GM12878 (cell line): ENCODE measurements at regions not wholly inside any gene's neighbourhood (a gene's known extent, or its start where the extent isn't known, plus 50 kb on each side); places are given as distances from the start of the nearest gene placed in this dataset.

Experiments used
- ATAC-seq: fragments of 200-7000 bp; cut with Tn5 transposase; 3 replicates; pipeline ENCODE4 v1.9.1; 2020; ENCODE audit warnings: mild to moderate bottlenecking, moderate library complexity
- BruUV-seq: library from RNA; stranded (reverse); fragments of 400-500 nt; replicated peaks from 2 replicates; lab custom pipeline; 2021; lab: Mats Ljungman, UMichigan
- CTCF ChIA-PET: fragments of 300-600 bp; sonication (Branson Sonifier 250); formaldehyde crosslinking; extraction: SDS; loops from one replicate; lab custom pipeline; 2021; ENCODE audit warnings: inconsistent platforms; lab: Yijun Ruan, JAX
- POLR2A ChIA-PET: fragments of 350-600 bp; formaldehyde crosslinking; extraction: SDS; loops from one replicate; lab custom pipeline; 2021; ENCODE audit warnings: inconsistent platforms; lab: Charles Lee
- RAD21 ChIA-PET: fragments of 300-600 bp; sonication (Branson Sonifier 250); formaldehyde crosslinking; loops from one replicate; lab custom pipeline; 2023; ENCODE audit warnings: antibody characterized with exemption; ENCODE audit not compliant: unreplicated experiment; lab: Charles Lee
- SMC1A ChIA-PET: fragments of 300-600 bp; sonication (Branson Sonifier 250); formaldehyde crosslinking; loops from one replicate; lab custom pipeline; 2023; ENCODE audit not compliant: unreplicated experiment, uncharacterized antibody; lab: Charles Lee
- DNase-seq: peaks from one replicate; pipeline ENCODE4 v3.0.0-alpha.2; 2011; ENCODE audit warnings: low read depth, low spot score
- FAIRE-seq: peaks from 3 replicates; lab custom pipeline; 2011; peaks lifted over from hg19 to GRCh38; lab: Jason Lieb, UNC
- H2AFZ ChIP-seq: 2 replicates; pipeline ENCODE4 v1.6.0; 2011; ENCODE audit warnings: low read depth, low read length, control low read depth; ENCODE audit not compliant: control insufficient read depth
- H3K27ac ChIP-seq: 2 replicates; pipeline ENCODE4 v1.5.1; 2011; ENCODE audit warnings: control low read depth; ENCODE audit not compliant: control insufficient read depth, insufficient read depth
- H3K27me3 ChIP-seq, 2 experiments: replicated peaks in 1 of 2; 2 replicates each; pipeline versions ENCODE4 v1.6.0 to v1.6.1; 2011; ENCODE audit warnings: low read length in 1 of 2; ENCODE audit not compliant: control insufficient read depth in 2 of 2, insufficient read depth in 2 of 2
- H3K36me3 ChIP-seq, 2 experiments: 2 replicates each; pipeline ENCODE4 v1.5.1; 2011; ENCODE audit warnings: low read length in 1 of 2; ENCODE audit not compliant: control insufficient read depth in 2 of 2, insufficient read depth in 2 of 2
- H3K4me1 ChIP-seq: 2 replicates; pipeline ENCODE4 v1.6.1; 2011; ENCODE audit warnings: mild to moderate bottlenecking, low read length, moderate library complexity, mixed read lengths; ENCODE audit not compliant: control insufficient read depth, insufficient read depth
- H3K4me2 ChIP-seq: 2 replicates; pipeline ENCODE4 v1.6.0; 2011; ENCODE audit warnings: control low read depth; ENCODE audit not compliant: control insufficient read depth, insufficient read depth
- H3K4me3 ChIP-seq: fragments of 200-600 bp; sonication (generic); 2 replicates; pipeline ENCODE4 v1.5.1; 2016
- H3K79me2 ChIP-seq: 2 replicates; pipeline ENCODE4 v1.6.0; 2011; ENCODE audit warnings: low read length; ENCODE audit not compliant: control insufficient read depth, insufficient read depth
- H3K9ac ChIP-seq: 2 replicates; pipeline ENCODE4 v1.8.0; 2011; ENCODE audit warnings: low read length, control low read depth, mixed read lengths; ENCODE audit not compliant: control insufficient read depth, insufficient read depth
- H3K9me3 ChIP-seq: replicated peaks from 3 replicates; pipeline ENCODE4 v1.5.1; 2011; ENCODE audit warnings: mild to moderate bottlenecking, low read length; ENCODE audit not compliant: control insufficient read depth, insufficient read depth
- H4K20me1 ChIP-seq: 2 replicates; pipeline ENCODE4 v1.6.0; 2011; ENCODE audit not compliant: control insufficient read depth, insufficient read depth
- EZH2 ChIP-seq: IDR thresholded peaks from 2 replicates; pipeline ENCODE4 v1.6.1; 2012; ENCODE audit warnings: low read depth, mild to moderate bottlenecking, control low read depth, inconsistent platforms, low read length, borderline replicate concordance; ENCODE audit not compliant: control insufficient read depth
- FOXM1 ChIP-seq: IDR thresholded peaks from 2 replicates; pipeline ENCODE4 v1.6.1; 2012; ENCODE audit warnings: low read depth, mild to moderate bottlenecking, inconsistent platforms, low read length, moderate library complexity
- HDGF ChIP-seq: fragments of 450-650 bp; IDR thresholded peaks from 2 replicates; pipeline ENCODE4 v1.6.1; 2016; ENCODE audit warnings: antibody characterized with exemption
- NFXL1 ChIP-seq: fragments of 450-650 bp; IDR thresholded peaks from 2 replicates; pipeline ENCODE4 v1.6.1; 2017; ENCODE audit warnings: antibody characterized with exemption, mild to moderate bottlenecking, borderline replicate concordance
- NR2C1 ChIP-seq: fragments of 450-650 bp; IDR thresholded peaks from 2 replicates; pipeline ENCODE4 v1.6.1; 2017; ENCODE audit warnings: antibody characterized with exemption, mild to moderate bottlenecking, moderate library complexity
- TCF12 ChIP-seq: IDR thresholded peaks from 2 replicates; pipeline ENCODE4 v1.6.1; 2011; ENCODE audit warnings: low read depth, mild to moderate bottlenecking, low read length
- TCF7 ChIP-seq: IDR thresholded peaks from 2 replicates; pipeline ENCODE4 v1.6.1; 2014; ENCODE audit warnings: antibody characterized with exemption, borderline replicate concordance
- whole genome bisulfite sequencing: methylation state at CpG from one replicate; pipeline ENCODE4 v1.1.6; 2016; ENCODE audit warnings: low lambda C conversion rate; ENCODE audit not compliant: insufficient replicate concordance, insufficient coverage; ENCODE audit errors: missing lambda C conversion rate; 5-methylcytosine and 5-hydroxymethylcytosine counted together
- in situ Hi-C: fragments of 300-500 bp; cut with MboI; formaldehyde crosslinking; loops from 9 replicates; pipeline ENCODE4 v1.14.3; 2018; ENCODE audit warnings: mixed read lengths
- intact Hi-C: fragments of 100-400 bp; cut with micrococcal nuclease; formaldehyde crosslinking; loops from one replicate; pipeline ENCODE4 v1.14.2; 2022; ENCODE audit not compliant: unreplicated experiment
- TF ChIP-seq, protein P1 (sequence below): fragments of 450-650 bp; IDR thresholded peaks from 2 replicates; pipeline ENCODE4 v1.6.1; 2018; ENCODE audit warnings: borderline replicate concordance, mild to moderate bottlenecking; ENCODE audit not compliant: partially characterized antibody

DNA sequence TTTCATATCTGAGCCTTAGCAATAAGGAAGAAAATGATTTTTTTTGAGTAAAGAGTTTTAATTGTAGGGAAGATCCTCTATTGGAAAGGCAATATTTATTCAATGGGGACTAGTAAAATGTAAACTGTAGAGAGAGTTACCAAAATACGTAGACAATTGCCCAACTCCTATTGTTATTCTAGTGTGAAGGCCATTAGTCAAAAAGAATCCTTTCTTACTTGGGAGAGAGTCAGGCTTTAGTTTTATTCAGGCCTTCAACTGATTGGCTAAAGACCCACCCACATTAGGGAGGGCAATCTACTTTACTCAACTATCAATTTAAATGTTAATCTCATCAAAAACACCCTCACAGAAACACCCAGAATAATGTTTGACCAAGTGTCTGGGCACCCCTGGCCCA is 485.8 kb upstream of the ATXN7L3B start:
- ATAC-seq: no peak
- Histone ChIP-seq H3K36me3 (no peaks in the 10 kb centered on the region), H3K4me1 (no peaks in the 10 kb centered on the region), H3K9ac (no peak overlapping the region), H3K27ac (no peak overlapping the region), H3K79me2 (no peaks in the 10 kb centered on the region), H3K4me3 (no peak overlapping the region), H4K20me1 (no peaks in the 10 kb centered on the region), H3K4me2 (no peak overlapping the region), H2AFZ (no peak overlapping the region), H3K27me3 (no peaks in the 10 kb centered on the region), H3K9me3 (no peaks in the 10 kb centered on the region)
- intact Hi-C loops (no loop called here), in situ Hi-C loops (no loop called here)
- RAD21 ChIA-PET: no interaction called here
- WGBS: 26% methylated on average over 1 of the region's 1 CpG
- TF ChIP-seq TCF7: no peak
- no peak for TF ChIP-seq EZH2
- TF ChIP-seq HDGF: no peak
- TF ChIP-seq, protein P1, sequence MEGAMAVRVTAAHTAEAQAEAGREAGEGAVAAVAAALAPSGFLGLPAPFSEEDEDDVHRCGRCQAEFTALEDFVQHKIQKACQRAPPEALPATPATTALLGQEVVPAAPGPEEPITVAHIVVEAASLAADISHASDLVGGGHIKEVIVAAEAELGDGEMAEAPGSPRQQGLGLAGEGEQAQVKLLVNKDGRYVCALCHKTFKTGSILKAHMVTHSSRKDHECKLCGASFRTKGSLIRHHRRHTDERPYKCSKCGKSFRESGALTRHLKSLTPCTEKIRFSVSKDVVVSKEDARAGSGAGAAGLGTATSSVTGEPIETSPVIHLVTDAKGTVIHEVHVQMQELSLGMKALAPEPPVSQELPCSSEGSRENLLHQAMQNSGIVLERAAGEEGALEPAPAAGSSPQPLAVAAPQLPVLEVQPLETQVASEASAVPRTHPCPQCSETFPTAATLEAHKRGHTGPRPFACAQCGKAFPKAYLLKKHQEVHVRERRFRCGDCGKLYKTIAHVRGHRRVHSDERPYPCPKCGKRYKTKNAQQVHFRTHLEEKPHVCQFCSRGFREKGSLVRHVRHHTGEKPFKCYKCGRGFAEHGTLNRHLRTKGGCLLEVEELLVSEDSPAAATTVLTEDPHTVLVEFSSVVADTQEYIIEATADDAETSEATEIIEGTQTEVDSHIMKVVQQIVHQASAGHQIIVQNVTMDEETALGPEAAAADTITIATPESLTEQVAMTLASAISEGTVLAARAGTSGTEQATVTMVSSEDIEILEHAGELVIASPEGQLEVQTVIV: no peak
- TF ChIP-seq TCF12: no peak
- TF ChIP-seq FOXM1: no peak
- TF ChIP-seq NR2C1: no peak
- no peak for TF ChIP-seq NFXL1
- DNase-seq: no peak
- CTCF ChIA-PET: no interaction called here
- POLR2A ChIA-PET: no interaction called here
- no peak for FAIRE-seq
- BruUV-seq: no TSS peak
- SMC1A ChIA-PET: no interaction called here
